GM18868 (cell line): ENCODE measurements at regions not wholly inside any gene's neighbourhood (a gene's known extent, or its start where the extent isn't known, plus 50 kb on each side); places are given as distances from the start of the nearest gene placed in this dataset.

Source experiments
- ATAC-seq: cut with Tn5 transposase; IDR thresholded peaks from one replicate; pipeline ENCODE4 v1.9.1; 2021; ENCODE audit warnings: mild to moderate bottlenecking, moderate library complexity; ENCODE audit not compliant: unreplicated experiment

DNA sequence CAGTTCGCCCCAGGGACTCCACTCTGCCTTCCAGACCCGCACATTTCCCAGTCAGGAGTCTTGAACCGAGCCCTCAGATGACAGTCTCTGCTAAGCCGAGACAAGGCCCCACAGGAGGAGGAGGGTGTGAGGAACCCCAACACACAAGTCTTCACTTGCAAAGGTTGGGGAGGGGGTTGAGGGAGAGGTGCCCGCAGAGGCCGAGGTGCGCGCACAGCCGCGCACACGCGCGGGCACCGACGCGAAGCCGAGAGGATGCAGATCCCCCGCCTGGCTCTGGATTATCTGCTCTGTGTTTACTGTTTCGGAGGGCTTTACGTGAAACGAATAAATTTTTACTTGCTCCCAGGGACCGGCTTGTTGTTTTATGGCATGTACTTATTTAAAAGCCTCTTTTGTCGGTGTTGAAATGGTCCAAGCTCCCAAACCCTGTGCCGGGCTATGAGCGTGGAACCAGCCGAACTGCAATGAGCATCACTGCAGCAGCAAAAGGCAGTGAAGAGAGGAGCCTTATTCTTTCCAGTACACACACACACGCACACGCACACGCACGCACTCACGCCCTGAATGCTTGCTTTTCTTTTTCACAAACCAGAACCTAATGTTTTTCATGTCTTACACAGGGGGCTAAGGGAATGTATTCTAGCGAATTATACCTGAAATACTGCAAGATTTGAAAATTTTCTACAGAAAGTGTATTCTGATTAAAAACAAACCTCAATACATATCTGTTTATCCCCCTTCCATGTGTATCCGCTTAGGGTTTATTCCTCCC lies 297.7 kb downstream of the PARP8 start:
- no peak for ATAC-seq

DNA sequence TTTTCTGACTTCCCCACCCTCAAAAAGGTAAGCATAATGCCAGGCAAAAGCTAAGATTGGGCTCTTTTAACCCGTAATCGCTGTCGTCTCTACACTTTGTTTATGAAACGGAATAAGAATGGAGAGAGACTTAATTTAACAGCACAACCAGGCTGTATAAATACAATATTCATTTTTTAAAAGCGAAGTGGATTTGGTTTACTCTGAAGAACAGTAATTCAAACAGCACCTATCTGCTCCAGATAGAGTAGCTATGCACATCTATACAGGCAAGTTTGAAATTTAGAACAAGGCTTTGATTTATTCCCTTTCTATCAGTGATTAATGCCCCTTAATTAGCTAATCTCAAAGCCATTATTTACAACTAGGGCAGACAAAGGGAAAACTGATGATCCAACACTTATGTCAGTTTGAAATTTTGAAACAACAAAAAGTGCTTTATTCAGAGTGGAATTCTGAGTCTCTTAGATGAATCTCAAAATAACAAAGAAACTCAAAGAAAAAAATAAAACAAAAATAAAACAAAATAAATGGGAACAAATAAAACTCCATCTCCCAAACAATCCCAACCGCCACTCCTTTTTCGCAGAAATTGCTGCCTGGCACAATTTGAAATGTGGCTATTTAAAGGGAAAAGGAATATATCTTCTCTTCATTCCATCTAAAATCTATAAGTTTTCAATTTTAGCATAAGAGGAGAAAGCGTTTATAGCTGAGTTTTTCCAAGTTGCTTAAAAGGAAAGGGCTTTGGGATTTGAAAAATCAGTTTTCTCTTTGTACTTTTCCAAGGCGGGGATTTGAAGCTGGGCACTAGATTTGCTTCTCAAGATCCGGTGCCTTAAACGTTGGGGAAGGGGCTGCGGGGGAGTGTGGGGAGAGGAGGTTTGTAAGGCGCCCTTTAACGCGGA lies 298.6 kb downstream of the PARP8 start:
- no peak for ATAC-seq

DNA sequence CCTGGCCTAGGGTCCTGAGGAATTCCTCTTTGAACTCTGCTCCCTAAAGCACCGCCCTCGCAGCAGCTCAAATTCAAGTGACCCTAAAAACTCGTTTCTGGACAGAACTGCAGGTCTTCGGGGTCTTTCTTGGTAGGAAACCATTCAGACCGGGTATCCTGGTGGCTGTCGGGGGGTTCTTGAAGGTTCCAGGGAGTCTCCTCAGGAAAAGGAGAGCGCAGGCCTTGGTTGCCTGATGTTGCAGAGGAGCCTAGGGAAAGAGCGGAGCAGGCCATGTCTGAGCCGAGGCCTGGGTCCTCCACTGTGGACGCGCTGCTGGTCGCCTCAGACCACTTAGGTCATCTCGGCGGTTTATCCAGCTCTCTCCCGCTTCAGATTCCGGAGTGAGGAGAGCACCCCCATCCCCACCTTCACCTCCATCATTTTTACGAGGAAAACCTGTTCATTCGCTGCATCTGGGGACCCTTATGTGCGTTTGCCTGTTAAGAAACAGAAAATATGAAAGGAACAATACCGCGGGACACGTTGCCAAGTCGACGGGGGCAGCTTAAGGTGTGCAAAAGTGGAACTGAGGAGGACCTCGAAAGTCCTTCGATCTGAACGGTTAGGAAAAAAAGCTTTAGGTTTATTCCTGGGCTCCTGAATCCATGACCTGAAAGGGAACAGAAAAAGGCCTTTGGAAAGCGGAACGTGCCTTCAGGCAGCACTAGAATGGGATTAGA lies 299.4 kb downstream of the PARP8 start:
- no peak for ATAC-seq

DNA sequence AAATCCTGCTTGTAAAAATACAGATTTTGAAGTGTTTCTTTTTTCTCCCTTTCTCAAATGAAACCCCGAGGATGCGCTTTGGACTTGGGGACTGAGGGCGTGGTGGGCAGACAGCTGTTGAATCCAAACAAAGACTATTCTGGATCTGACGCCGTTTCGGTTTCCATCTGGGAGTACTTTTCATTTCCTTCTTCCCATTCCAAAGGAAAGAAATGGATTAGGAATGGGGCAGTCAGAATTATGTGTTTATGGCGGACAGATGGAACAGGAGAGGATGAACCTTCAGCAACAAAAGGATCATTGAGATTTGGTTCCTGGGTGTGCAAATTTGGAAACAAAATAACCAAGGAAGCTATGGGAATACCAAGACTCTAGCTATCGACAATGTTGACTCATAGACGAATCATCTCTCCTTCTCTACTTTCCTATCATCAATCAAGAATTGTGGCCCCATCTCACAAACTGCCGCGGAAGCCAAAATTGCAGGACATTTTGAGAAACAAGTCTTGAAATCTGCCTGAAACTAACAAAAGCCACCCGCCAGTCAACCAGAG lies 300.6 kb downstream of the PARP8 start:
- no peak for ATAC-seq

DNA sequence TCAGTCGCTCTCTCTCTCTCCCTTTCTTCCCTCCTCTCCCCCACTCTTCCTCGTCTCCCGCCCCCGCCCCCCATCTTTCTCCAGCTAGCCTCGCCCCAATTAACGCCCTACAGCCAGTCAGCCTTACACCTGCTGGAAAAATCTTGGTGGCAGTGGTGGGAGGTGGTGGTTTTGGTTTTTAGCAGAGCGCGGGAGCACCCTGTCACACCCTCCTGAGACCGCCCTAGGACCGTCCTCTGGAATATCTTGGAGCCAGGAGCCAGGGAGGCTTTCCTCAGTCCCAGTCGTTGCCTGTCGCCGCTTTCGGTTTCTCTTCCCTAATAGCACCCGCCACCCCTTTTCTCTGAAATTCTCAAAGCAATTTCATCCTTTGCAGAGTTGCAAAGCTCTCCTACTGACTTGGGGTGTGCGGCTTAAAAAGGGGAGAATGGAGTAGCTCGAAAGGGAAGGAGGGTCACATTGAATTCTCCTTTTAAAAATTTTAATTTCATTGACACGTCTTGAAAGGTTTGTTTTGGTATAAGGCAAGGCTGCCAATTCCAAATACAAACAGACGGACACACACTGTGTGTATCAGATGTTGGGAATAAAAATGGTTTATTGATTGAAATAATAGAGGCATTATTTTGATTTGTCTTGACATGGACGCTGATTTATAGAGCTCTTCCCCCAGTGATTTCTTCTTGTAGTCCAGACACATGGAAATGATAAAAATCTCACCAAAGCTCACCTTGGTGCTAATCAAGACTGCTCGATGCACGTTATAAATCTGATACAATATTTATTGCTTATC lies 301.3 kb downstream of the PARP8 start:
- ATAC-seq, result no peak

DNA sequence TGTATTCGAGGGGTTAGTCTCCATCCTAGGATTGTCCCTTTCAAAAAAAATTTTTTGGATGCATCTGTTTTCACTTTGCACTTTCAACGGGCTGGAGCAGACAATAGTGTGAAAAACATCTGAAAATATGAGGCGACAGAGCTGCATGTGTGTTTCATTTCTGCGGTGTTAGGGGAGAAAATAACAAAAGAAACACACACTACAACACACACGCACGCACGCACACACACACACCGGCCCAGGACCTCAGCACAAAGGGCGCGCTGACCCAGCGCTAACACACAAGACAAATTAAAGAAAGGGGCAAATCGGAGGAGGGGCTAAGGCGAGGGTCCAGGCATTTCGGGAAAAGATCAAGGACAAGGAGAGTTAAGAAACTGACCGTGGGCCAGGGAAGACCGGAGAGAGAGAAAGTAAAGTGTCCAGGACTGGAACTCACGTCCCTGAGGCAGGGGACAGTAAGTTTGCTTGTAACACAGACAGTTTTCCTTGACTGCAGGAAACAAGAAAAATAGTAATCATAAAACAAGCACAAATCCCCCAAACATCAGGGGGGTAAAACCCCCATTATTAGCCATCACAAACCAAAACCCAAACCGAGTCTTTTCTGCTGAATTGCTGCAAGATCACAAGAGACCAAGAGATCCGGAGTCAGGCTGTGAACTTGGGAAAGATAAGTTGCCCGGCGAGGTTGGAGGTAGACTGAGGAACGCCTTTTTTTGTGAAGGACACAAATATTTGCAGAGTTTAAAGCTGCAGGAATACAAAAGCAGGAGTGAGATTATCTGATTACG lies 302.1 kb downstream of the PARP8 start:
- no peak for ATAC-seq

DNA sequence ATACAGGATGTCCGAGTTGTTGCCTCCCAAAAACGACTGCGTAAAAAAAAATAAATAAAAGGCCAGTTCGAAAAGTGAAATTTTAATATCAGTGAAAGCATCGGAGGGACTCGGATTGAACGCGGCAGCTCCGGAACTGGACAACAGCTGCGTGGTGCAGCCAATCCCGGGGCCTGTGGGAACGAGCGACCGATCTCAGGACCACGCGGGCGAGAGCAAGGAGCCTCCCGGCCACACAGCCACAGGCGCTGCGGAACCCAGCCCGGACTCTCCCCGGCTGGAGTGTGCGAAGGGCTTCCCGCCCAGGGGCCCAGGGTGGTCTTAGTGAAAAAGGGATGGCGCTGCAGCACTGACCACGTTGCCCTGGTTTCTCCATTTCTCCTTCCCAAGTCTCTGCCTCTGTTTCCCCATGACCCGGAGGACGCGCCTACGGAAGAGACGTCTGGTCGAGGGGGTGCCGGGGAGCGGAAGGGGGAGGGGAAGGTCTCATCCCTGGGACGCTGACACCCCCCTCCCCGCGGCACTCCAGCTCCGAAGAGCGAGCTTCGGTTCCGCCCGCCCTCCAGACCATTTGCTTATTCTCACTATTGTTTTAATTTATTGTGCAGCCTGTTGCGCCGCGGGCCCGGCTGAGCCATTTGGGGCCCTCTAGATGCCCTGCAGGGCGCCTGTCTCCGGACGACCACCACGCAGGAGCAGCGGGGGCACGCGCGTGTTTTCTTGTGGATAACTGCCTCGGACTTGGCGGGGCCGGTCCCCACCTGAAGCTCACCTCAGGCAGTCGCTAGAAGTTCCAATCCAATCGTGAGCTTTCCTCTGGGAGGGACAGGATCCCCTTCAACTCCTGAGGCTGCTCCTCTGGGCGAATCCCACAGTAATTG lies 303.0 kb downstream of the PARP8 start:
- no peak for ATAC-seq

DNA sequence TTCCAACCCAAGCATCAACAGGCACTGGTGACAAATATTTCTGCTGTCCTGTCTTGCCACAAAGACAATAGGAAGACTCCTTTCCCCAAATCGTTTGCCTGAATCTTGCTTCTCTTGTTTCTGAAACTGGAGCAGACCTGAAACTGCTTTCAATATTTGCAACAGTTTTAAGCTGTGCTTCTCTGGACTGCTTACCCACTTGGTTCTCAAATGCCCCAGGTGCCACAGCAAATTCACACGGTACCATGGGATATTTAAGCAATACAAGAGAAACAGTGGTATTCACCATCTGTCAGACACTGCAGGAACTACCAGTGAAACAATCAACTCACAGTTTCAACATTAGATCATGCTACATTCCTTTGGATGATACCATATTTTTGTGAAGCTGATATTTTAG lies 309.4 kb downstream of the PARP8 start:
- no peak for ATAC-seq

DNA sequence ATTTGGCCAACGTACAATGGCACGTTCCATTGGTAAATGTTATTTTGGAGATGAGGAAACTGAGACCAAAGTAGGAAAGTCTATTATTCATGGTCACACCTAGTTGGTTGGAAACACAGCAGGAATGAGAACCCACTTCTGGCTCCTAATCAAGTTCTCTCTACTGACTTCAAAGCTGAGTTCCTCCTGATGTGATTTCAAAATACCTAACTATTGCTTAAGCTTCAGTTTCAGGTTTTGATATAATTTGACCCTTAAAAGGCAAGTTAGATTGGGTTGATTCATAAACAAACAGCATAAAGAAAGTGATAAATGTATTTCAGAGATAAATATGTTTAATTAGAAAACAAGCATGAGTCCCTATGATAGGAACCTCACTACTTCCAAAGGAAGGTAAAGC lies 312.5 kb downstream of the PARP8 start:
- ATAC-seq, result no peak

DNA sequence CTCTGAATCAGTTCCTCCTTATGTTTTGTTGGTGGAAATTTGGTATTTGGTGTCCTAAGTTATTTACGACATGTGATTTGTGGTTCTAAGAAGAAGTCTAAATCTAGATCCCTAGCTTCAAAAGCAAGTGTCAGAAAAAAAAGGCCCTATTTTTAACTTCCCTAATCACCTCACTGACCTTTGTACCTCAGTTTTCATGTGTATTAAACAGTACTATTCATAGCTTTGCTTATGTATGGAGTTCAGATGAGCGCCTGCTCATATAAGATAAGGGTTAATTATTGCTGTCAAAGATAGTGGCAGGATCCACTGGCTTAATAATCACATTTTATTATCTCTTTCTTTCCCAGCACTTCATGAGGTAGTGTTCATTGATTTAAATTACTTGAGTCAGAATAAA lies 318.2 kb downstream of the PARP8 start:
- ATAC-seq, result no peak

DNA sequence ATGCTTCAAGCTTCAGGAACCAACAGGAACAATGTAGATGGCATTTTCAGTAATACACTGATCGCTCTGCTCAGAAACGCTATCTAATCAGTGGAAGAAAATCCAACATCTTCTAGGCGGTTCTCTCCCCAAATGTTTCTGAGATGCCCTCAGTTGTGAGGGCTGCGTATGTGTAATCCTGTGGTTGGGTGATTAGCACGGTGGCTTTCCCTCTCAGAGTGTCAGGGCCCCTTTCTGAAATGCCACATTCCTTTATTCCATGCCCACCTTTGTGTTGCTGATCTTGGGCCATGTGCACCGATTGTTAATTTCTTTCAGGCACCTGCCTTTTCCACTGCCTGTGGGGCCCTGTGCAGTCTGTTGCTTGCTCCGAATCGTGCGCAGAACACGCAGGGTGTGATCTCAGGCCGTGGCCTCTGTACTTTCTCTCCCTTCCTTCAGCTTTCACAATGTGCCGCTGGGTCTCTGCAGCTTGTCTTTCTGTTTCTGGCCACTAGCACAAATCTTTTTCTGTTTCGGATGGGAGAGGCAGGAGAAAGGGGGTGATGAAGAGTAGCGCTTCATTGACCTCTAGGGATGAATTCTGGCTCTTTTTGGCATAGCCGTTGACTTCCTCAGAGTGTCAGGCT lies 324.0 kb downstream of the PARP8 start:
- ATAC-seq, result no peak

DNA sequence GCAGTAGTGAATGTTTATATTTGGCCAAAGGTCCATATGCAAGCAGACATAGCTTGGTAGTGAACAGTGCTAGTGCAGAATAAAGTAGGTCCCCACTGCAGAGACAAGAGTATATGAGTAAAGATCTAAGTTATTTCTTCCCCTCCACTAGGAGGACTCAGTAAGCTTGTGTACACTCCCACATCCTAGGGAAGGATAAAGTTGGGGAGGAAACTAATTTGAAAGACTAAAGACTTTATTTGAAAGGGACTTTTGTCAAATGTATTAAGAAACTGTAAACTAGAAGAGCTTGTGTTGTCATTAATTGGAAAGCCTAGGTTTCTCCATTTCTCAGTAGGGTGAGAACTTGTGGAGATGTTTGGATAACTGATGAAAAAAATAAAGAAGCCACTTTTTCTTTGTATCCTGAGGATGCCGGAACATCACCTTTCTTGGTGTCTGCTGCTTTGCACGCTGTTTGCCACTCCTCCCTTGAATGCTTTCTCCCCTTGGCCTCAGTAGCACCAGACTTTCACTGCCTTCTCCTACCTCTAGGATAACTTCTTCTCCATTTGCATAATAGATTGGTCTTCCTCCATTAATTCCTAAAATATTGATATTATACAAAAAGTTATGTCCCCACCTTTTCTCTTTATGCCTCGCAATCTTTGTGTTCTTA lies 329.0 kb downstream of the PARP8 start:
- no peak for ATAC-seq

DNA sequence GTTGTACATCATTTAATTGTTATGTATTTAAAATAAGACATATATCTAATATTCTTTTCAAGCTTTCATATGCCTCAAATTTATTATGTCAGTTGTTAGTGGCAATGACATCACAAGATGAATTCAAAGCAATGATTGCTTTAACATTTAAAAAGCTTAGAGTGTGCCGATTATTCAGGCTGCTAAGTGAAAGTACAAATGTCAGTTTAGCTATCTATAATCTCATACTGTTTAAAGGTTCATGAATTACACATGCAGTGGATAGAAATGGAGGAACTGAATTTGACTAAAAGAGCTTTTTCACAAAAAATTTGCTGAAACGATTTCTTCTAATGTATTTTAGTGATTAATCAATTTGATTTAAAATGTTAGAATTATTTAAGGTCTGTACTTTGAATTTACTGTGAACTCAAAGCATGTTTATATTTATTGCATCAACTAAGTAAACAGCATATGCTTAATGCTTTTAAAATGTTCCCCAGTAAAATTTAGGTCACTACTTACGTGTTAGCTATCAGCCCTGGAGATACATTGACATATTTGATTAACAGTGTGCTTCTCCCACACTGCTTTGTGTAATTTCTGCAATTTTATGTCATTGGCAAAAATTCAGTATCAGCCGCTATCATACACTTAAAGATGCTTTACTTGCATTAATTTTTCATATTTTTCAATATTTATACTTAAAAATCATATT lies 334.9 kb downstream of the PARP8 start:
- no peak for ATAC-seq

DNA sequence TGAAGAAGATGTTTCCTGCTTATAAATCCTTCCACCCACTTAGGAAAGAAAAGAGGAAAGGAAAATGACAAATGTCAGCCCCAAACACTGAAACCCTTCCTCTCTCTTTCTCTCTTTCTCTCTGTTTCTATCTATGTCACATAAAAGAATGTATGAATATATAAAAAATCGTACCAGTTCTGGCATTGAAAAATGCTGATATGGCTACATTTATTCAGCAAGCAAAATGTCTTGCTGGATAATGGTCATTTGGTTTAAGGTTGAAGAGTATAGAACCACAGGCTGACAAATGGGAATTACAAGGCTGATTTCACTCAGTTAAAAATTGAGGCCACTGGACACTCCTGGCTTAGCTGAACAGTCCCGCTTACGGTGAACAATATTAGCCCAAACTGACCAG lies 335.9 kb downstream of the PARP8 start:
- no peak for ATAC-seq

DNA sequence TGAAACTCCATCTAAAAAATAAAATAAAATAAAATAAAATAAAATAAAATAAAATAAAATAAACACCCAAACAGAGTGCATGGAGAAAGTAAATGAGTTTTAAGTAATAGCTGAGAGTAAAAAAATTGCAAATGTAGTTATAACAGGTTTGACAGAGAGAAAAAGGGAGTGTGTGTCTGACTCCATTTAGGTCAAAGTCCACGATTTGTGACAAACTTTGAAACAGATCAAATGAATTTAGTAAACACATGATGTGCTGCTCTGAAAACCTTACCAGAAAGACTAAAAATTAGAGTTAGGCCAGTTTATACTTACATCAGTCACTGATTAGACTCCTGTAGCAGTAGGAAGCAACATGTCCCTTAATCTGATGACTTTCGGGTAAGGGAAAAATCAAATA lies 346.6 kb downstream of the PARP8 start:
- no peak for ATAC-seq

DNA sequence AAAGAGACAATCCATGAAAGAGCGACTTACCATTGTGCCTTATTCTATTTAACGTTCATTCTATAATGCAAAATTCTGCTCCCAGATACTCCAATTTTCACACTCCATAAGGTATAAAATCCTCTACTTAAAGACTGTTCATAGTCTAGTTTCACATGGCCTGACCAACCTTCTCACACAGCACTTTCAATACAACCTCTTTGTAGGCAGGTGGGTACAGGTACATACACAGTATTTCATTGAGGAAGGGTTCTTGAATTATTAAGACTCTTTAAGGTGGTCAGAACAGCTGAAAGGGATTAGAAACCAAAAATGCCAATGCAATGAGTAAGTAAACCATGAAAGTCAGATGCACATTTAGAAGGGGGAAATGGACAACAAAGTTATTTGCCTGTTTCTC lies 352.0 kb downstream of the PARP8 start:
- no peak for ATAC-seq

DNA sequence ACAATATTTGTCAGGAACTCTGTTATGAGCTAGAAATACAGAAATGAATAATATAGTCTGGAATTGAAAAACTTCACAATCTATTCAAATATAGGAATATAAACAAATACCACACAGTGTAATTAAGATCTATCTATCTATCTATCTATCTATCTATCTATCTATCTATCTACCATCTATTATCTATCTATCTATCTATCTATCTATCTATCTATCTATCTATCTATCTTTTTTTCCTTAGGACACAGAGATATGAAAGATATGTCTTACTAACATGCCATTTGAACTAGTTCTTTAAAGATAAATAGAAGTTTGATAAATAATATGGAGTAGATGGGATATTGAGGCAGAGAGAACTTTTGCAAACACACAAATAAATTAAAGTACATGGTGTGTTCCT lies 357.8 kb downstream of the PARP8 start:
- ATAC-seq, result no peak
